ENCODE measurements at regions not wholly inside any gene's neighbourhood (a gene's known extent, or its start where the extent isn't known, plus 50 kb on each side); places are given as distances from the start of the nearest gene placed in this dataset.
"Not testable (repeated sequence)": the region's sequence is repeated elsewhere in the genome, so short reads cannot be mapped to it uniquely, and the experiment has no call there.

DNA sequence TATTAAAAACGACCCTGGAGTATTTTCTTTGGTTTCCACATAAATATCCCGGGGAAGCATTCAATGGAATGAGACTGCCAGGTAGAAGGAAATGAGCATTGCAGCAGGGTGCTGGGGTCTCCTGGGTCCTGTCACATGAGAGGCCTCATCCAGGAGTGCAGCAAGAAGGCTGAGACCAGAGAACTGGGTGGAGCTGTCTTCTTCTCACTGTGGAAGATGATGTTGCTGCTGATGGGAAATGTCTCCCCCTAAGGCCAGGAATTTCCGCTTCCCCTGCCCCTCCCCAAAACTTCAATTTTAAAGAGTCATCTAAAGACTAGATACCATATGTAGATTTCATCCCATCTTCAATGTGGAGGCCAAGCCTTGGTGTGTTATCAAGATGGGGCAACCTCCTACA lies 95.2 kb upstream of the SIX2 start:
- TF ChIP-seq CTCF (IDR thresholded peaks at IDR 0.05; ENCODE audit: low read depth, low read length) = no peak

DNA sequence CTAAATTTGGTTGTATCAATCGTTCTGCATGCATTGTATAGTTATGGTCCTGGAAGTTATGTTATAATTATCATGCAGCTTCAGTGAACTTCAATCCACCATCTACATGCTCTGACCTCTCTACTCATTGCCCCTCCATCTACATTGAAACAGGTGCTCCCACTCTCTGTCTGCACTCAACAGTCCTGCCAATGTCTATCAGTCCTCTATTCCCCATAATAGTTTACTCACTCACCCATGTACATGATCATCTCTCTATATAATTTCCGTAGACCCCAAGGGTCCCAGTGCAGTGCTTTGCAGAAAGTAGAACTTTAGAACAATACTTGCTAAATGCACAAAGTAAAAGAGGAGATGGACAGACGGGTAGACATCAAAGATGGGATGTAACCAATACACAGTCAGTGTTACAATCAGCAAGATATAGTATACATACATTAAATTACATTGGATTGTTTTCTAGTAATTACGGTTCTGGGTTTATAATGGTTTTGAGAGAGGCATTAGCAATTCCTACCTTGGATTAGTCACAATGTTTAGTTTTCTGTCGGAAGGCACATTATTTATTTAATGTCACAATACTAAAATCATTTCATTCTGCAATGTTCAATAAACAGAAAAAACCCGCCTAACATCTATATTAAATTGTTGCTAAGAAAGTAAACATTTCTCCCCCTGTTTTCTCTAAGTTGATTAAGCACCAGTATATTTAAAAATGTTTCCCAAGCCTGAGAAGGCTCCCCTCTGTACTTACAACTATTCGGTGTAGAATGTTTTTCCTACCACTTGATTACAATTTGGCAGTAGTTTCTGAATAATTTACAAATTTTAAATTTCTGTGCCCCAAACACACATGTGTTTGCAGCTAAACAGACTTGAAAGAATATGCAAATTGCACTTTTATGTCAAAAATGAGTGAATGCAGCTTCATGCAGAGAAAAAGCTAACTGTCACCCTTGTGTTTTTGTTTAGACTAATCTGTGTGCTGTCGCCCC lies 94.4 kb upstream of the SIX2 start:
- no peak overlapping the region for H3K4me3 ChIP-seq (ENCODE audit: low read depth, low read length)
- TF ChIP-seq CTCF (IDR thresholded peaks at IDR 0.05; ENCODE audit: low read depth, low read length) = no peak

More for the DNA sequence above, 95.2 kb upstream of the SIX2 start:
- no peak overlapping the region for H3K4me3 ChIP-seq (ENCODE audit: low read depth, low read length)

- H3K4me3 ChIP-seq (ENCODE audit: low read depth, low read length) = no peak overlapping the region
- no peak for TF ChIP-seq CTCF (IDR thresholded peaks at IDR 0.05; ENCODE audit: low read depth, low read length)
These were observed 93.4 kb upstream of the SIX2 start for GRCh38 chr2:45102579-45103117.

DNA sequence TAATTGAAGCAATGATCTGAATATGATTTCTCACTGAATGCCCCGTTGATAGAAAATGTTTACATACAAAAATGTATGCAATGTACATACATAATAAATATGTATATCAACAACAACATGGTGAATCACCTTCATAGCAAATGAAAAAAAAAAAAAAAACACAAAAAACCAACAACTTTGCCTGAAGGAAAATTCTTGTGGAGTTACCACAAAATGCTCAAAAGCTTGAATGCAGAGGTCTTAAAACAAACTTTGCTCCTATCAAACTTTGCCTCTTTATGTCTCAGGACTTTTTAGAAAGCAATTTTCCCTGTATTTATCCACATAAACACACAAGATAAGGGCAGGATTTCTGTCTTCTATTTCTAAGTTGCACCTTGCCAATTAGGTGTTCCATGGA lies 92.9 kb upstream of the SIX2 start:
- no peak for TF ChIP-seq CTCF (IDR thresholded peaks at IDR 0.05; ENCODE audit: low read depth, low read length)
- no peak overlapping the region for H3K4me3 ChIP-seq (ENCODE audit: low read depth, low read length)

DNA sequence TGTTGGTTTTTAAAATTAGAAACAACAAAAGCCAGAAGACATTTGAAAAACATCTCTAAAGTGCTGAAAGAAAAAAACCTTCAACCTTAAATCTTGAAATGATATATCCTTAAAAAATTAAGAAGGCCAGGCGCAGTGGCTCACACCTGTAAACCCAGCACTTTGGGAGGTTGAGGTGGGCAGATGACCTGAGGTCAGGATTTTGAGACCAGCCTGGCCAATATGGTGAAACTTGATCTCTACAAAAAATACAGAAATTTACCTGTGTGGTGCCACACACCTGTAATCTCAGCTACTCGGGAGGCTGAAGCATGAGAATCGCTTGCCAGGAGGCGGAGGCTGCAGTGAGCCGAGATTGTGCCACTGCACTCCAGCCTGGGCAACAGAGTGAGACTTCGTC lies 87.7 kb upstream of the SIX2 start:
- no peak for TF ChIP-seq CTCF (IDR thresholded peaks at IDR 0.05; ENCODE audit: low read depth, low read length)

DNA sequence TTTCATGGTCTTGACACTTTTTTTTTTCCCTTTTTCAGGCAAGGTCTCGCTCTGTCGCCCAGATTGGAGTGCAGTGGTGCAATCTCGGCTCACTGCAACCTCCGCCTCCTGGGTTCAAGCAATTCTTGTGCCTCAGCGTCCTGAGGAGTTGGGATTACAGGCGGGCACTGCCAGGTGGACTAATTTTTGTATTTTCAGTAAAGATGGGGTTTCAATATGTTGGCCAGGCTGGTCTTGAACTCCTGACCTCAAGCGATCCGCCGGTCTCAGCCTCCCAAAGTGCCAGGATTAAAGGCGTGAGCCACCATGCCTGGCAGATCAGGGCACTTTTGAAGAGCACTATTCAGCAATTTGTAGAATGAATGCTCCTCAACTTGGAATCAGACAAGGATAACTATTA lies 86.8 kb upstream of the SIX2 start:
- H3K4me3 ChIP-seq (ENCODE audit: low read depth, low read length) = not testable (repeated sequence)

More for the DNA sequence above, 87.7 kb upstream of the SIX2 start:
- no peak overlapping the region for H3K4me3 ChIP-seq (ENCODE audit: low read depth, low read length)

DNA sequence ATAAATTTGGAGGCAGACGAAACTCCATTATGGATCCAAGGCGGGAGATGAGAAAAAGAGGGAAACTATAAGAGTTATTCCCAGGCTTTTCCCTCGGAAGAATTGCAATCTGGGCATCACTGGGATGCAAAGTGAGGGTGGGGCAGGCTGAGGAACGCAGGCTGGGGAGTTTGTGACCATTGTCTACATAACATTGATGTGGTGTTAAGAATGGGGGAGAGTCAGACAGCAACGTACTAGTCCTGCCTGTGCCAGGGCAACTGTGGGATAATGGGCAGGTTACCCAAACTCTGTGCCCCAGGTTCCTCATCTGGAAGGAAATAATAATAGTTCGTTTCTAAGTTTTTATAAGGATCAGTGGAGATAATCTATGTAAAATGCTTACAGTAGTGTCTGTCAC lies 84.4 kb upstream of the SIX2 start:
- TF ChIP-seq CTCF (IDR thresholded peaks at IDR 0.05; ENCODE audit: low read depth, low read length) = no peak

More for the DNA sequence above, 84.4 kb upstream of the SIX2 start:
- H3K4me3 ChIP-seq (ENCODE audit: low read depth, low read length) = no peak overlapping the region
